ENCODE measurements at regions not wholly inside any gene's neighbourhood (a gene's known extent, or its start where the extent isn't known, plus 50 kb on each side); places are given as distances from the start of the nearest gene placed in this dataset.

- TF ChIP-seq ELK1 (IDR thresholded peaks at IDR 0.05; ENCODE audit: low read depth, low read length): no peak
- no peak for TF ChIP-seq PBX3 (IDR thresholded peaks at IDR 0.05)
Observed at GRCh38 chr1:29880556-29880955, 644.2 kb downstream of the PTPRU start (continued).

- CTCF ChIA-PET: interaction anchor here (1.3 kb wide), 1 partner anchor 211 kb away, joined by 3 read pairs; no protein-coding TSS in a partner anchor
- TF ChIP-seq EP300 (IDR thresholded peaks at IDR 0.05): no peak
- TF ChIP-seq RNF2 (IDR thresholded peaks at IDR 0.05; ENCODE audit: borderline replicate concordance, low read depth): no peak
- TF ChIP-seq RAD21 (conservative IDR thresholded peaks at IDR 0.05 in 1 of 2, IDR thresholded peaks at IDR 0.05 in 1 of 2): no peak
- no peak for TF ChIP-seq KDM1A (IDR thresholded peaks at IDR 0.05; ENCODE audit: low read depth)
- TF ChIP-seq JUNB (IDR thresholded peaks at IDR 0.05): no peak
- no peak for TF ChIP-seq GATA3 (IDR thresholded peaks at IDR 0.05; ENCODE audit: borderline replicate concordance)
- no peak for TF ChIP-seq MAFK (IDR thresholded peaks at IDR 0.05; ENCODE audit: partially characterized antibody)
- no peak for TF ChIP-seq BHLHE40 (IDR thresholded peaks at IDR 0.05; ENCODE audit: low read depth, low read length)
- no peak for TF ChIP-seq ZNF302 (CRISPR knock-in tag; IDR thresholded peaks at IDR 0.05)
- no peak for TF ChIP-seq MAX (IDR thresholded peaks at IDR 0.05)
- TF ChIP-seq CTCF (IDR thresholded peaks at IDR 0.05): no peak
- no peak for TF ChIP-seq FOXS1 (CRISPR knock-in tag; IDR thresholded peaks at IDR 0.05)
- no peak for TF ChIP-seq FOSB (CRISPR knock-in tag; IDR thresholded peaks at IDR 0.05)
- no peak for TF ChIP-seq CBX2 (IDR thresholded peaks at IDR 0.05; ENCODE audit: borderline replicate concordance, low read depth)
- TF ChIP-seq KDM5A (IDR thresholded peaks at IDR 0.05): no peak
- Histone ChIP-seq H3K4me3 (no peak overlapping the region), H3K9me3 (no peaks in the 10 kb centered on the region), H3K4me2 (no peak overlapping the region), H3K27ac (no peak overlapping the region), H3K4me1 (no peaks in the 10 kb centered on the region)
- WGBS (ENCODE audit: missing lambda C conversion rate): 82% methylated on average over 2 of the region's 8 CpGs
- no peak for ATAC-seq
- POLR2A ChIA-PET: no interaction called here
- FAIRE-seq: no peak
- DNase-seq (ENCODE audit: low read depth in 1 of 2, low spot score in 1 of 2): no peak
Observed at GRCh38 chr1:29879217-29879616, 642.9 kb downstream of the PTPRU start.

- CTCF ChIA-PET: no interaction called here
Observed at GRCh38 chr1:29878501-29878900, 642.2 kb downstream of the PTPRU start.

More at GRCh38 chr1:29878501-29878900, 642.2 kb downstream of the PTPRU start:
- no peak overlapping the region for H3K4me2 ChIP-seq
- H3K4me3 ChIP-seq: no peak overlapping the region
- no peaks in the 10 kb centered on the region for H3K9me3 ChIP-seq
- no peaks in the 10 kb centered on the region for H3K4me1 ChIP-seq
- no peak for FAIRE-seq
- TF ChIP-seq RAD21 (conservative IDR thresholded peaks at IDR 0.05 in 1 of 2, IDR thresholded peaks at IDR 0.05 in 1 of 2) (no peak), ZSCAN20 (CRISPR knock-in tag; IDR thresholded peaks at IDR 0.05) (no peak), POLR2A (IDR thresholded peaks at IDR 0.05; ENCODE audit: low read length) (no peak), ATOH8 (CRISPR knock-in tag; IDR thresholded peaks at IDR 0.05; ENCODE audit: low read depth) (no peak), EHF (CRISPR knock-in tag; IDR thresholded peaks at IDR 0.05) (no peak), BHLHE40 (IDR thresholded peaks at IDR 0.05; ENCODE audit: low read depth, low read length) (no peak), GATA3 (IDR thresholded peaks at IDR 0.05; ENCODE audit: borderline replicate concordance) (no peak), FOSB (CRISPR knock-in tag; IDR thresholded peaks at IDR 0.05) (no peak), JUN (IDR thresholded peaks at IDR 0.05) (no peak), ZFP36 (IDR thresholded peaks at IDR 0.05; ENCODE audit: borderline replicate concordance, partially characterized antibody) (no peak), REST (IDR thresholded peaks at IDR 0.05) (no peak), CBX2 (IDR thresholded peaks at IDR 0.05; ENCODE audit: borderline replicate concordance, low read depth) (no peak), NFE2L2 (conservative IDR thresholded peaks at IDR 0.05; ENCODE audit: low read length) (no peak), SMC3 (IDR thresholded peaks at IDR 0.05) (no peak), BCL3 (IDR thresholded peaks at IDR 0.05) (no peak), RARB (CRISPR knock-in tag; IDR thresholded peaks at IDR 0.05) (no peak)
- H3K27ac ChIP-seq: no peak overlapping the region
- no peak for ATAC-seq
- POLR2A ChIA-PET: no interaction called here
- no peak for DNase-seq (ENCODE audit: low read depth in 1 of 2, low spot score in 1 of 2)
- WGBS (ENCODE audit: missing lambda C conversion rate): 76% methylated on average over 6 of the region's 9 CpGs
